NK-92 treated with Interleukin-12 subunit alpha and Interleukin-12 subunit beta, amount 100 ng/mL, for 24 hours (cell line): ENCODE measurements at regions not wholly inside any gene's neighbourhood (a gene's known extent, or its start where the extent isn't known, plus 50 kb on each side); places are given as distances from the start of the nearest gene placed in this dataset.

Experiments used
- DNase-seq: peaks from one replicate; lab custom pipeline; 2025; lab: John Stamatoyannopoulos, UW

- no peak for DNase-seq
These were observed 179.4 kb downstream of the ACTL7B start for GRCh38 chr9:108676355-108676754.

GRCh38 chr9:108675708-108676107, 180.1 kb downstream of the ACTL7B start:
- DNase-seq, result no peak

- DNase-seq, result no peak
These were observed 180.8 kb downstream of the ACTL7B start for GRCh38 chr9:108674766-108675530.

GRCh38 chr9:108673386-108673785, 182.4 kb downstream of the ACTL7B start:
- DNase-seq, result no peak

- DNase-seq, result no peak
These were observed 183.2 kb downstream of the ACTL7B start for GRCh38 chr9:108672475-108673190.

- no peak for DNase-seq
These were observed 184.0 kb downstream of the ACTL7B start for GRCh38 chr9:108671794-108672193.

DNA sequence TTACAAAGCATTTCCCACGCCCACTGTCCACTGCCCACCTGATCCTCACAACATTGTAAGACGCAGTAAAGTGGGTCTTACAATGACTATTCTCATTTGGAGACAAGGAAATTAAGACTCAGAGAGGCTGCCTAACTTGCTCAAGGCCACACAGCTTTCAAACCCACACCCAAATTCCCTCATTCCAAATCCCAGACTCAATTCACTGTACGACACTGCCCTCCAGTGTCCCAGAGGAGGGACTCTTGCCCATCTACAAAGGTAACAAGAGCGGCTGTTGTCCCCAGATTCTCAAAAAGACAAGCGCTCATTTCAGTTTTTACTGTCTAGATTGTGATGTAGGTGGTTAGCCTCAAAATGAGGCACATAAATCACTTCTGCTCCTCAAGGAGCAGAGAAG, 184.6 kb downstream of the ACTL7B start:
- DNase-seq, result no peak

GRCh38 chr9:108668938-108669335, 186.8 kb downstream of the ACTL7B start:
- no peak for DNase-seq

- DNase-seq, result no peak
These were observed 187.4 kb downstream of the ACTL7B start for GRCh38 chr9:108668191-108668937.

GRCh38 chr9:108666240-108666784, 189.5 kb downstream of the ACTL7B start:
- DNase-seq, result no peak

GRCh38 chr9:108665521-108666239, 190.1 kb downstream of the ACTL7B start:
- no peak for DNase-seq

GRCh38 chr9:108664309-108665255, 191.2 kb downstream of the ACTL7B start:
- no peak for DNase-seq

DNA sequence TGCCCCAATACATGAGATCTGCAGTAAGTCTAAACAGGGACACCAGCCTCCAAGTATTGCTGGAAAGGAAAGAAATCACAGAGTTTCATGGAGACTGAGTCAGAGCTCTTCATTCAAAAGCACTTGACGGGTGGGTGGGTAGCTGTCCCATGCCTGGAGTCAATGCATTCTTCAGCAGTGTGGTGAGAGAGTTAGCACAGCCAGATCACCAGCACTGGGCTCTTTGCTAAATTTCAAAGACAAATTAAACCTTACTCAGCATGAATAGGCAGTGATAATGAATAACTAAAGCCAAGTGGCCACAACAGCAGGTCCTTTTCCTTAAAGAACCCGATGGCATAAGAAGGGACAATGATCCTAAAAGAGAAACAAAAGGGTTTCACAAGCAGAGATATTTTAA, 192.4 kb downstream of the ACTL7B start:
- no peak for DNase-seq

GRCh38 chr9:108662956-108663355, 192.8 kb downstream of the ACTL7B start:
- DNase-seq, result no peak

DNA sequence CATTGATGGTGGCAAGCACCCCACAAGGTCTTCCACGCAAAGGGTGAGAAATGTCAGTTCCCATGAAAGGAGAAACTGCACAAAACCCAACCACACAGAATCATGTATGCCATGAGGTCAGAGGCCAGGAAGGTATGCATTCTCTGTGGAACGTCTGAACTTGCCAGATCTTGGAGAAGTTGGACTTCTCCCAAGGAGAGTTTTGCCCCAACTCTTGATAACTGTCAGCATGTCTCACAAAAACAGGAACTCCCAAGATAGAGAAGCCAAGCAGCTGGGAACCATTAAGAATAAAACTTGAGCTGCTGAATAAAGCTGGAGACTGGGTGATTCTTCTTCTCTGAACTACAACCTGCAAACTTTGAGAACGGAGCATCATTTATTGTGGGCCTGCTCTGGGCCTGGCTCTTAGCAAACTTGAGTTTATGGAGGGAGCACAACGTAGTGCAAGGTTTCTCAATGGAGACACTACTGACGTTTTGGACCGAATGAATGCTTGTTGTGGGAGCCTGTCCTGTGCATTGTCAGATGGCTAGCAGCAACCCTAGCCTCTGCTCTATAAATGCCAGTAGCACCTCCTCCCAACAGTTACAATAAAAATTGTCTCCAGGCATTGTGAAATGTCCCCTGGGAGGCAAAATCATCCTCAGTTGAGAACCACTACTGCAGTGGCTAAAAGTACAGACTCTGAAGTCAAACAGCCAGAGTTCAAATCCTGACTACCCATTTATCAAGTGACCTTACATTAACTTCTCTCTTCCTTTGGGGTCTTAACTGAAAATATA, 193.5 kb downstream of the ACTL7B start:
- DNase-seq, result no peak

- no peak for DNase-seq
These were observed 199.2 kb downstream of the ACTL7B start for GRCh38 chr9:108656566-108656965.

DNA sequence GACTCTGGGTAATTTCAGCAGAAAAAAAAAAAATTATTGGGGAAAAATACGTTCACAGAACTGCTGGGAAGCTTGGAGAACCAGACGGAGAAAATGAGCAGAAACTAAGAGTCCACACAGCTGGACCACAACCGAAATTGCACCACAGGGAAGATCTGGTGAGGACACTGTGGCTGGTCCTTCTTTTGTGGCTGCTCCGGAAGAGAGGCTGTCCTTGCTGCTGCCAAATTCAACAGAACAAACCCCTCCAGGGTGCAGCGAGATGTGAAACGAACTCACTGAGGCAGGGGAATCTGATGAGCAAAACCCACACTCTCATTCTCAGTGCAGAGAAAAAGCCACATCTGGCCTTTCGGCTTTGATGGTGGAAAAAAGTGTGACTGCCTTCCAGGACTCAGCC, 200.0 kb downstream of the ACTL7B start:
- no peak for DNase-seq

GRCh38 chr9:108654566-108654965, 201.2 kb downstream of the ACTL7B start:
- DNase-seq, result no peak

- no peak for DNase-seq
These were observed 202.9 kb downstream of the ACTL7B start for GRCh38 chr9:108652851-108653250.

GRCh38 chr9:108650826-108651225, 205.0 kb downstream of the ACTL7B start:
- DNase-seq, result no peak
